Pancreas (tissue), 10 donors: ENCODE measurements at regions not wholly inside any gene's neighbourhood (a gene's known extent, or its start where the extent isn't known, plus 50 kb on each side); places are given as distances from the start of the nearest gene placed in this dataset.

Experiments
- ATAC-seq, 4 donors: fragments of 200-7000 bp; cut with Tn5 transposase; one replicate each; pipeline versions ENCODE4 v1.8.0 to v1.9.1; 2020; ENCODE audit warnings: mild to moderate bottlenecking in 4 of 4, moderate library complexity in 4 of 4
- DNase-seq, 6 donors: peaks; one replicate each; pipeline ENCODE4 v3.0.0-alpha.2; 2020
- FAIRE-seq: peaks from 2 replicates; lab custom pipeline; 2012; peaks lifted over from hg19 to GRCh38; lab: Jason Lieb, UNC
- H3K27ac ChIP-seq, 4 donors: fragments of 200-600 bp; sonication (generic); 1 replicate in 3 of 4; 2 replicates in 1 of 4; pipeline versions ENCODE4 v1.5.0 to v1.8.0; 2020
- H3K27me3 ChIP-seq, 4 donors: fragments of 200-600 bp; one replicate each; pipeline ENCODE4 v1.8.0; 2021
- H3K36me3 ChIP-seq, 3 donors: fragments of 200-600 bp; sonication (generic) in 1 of 3; one replicate each; pipeline versions ENCODE4 v1.5.0 to v1.8.0; 2020 to 2021
- H3K4me1 ChIP-seq, 3 donors: fragments of 200-600 bp; one replicate each; pipeline ENCODE4 v1.8.0; 2021
- H3K4me3 ChIP-seq, 4 donors: fragments of 200-600 bp; sonication (generic) in 2 of 4; one replicate each; pipeline versions ENCODE4 v1.5.0 to v1.8.0; 2020 to 2021
- H3K9me3 ChIP-seq, 4 donors: fragments of 200-600 bp; one replicate each; pipeline ENCODE4 v1.8.0; 2021
- CTCF ChIP-seq, 4 donors: fragments of 200-600 bp; sonication (generic) in 3 of 4; IDR thresholded peaks; one replicate each; pipeline versions ENCODE4 v1.5.0 to v1.8.0; 2021; ENCODE audit warnings: antibody characterized with exemption in 4 of 4
- WGBS, 2 donors: extraction: QIAGEN DNeasy Blood & Tissue Kit; methylation state at CpG; one replicate each; pipeline ENCODE4 v1.1.7; 2013; 5-methylcytosine and 5-hydroxymethylcytosine counted together
- intact Hi-C, 3 donors: fragments of 100-400 bp; cut with DNase I; formaldehyde crosslinking; loops; one replicate each; pipeline versions ENCODE4 v1.11.1 to v1.14.2; 2022
- donor health status: healthy with polysubstance abuse.
- donor health status: DM: no; HTN: no; CAD: no; lungs with moderate emphysema.
- donor health status: DM: no; HTN: no; CAD: no.
- donor health status: control.
- donor health status: control.
- donor health status: Bipolar disorder and iron deficiency.
- donor health status: DM: yes; HTN: yes; CAD: no.
- donor health status: DM: no; HTN: no; CAD: no.
- donor health status: DM: no; HTN: no; CAD: no.
- donor health status: DM: yes; HTN: yes; CAD: no.

- ATAC-seq (no peak), DNase-seq (no peak), FAIRE-seq (no peak)
- WGBS, 2 donors, result 88 to 92% methylated on average over 6 of the region's 6 CpGs
- Histone ChIP-seq H3K27ac (no peak overlapping the region), H3K27me3 (no peaks in the 10 kb centered on the region), H3K4me3 (no peak overlapping the region), H3K36me3 (no peaks in the 10 kb centered on the region), H3K9me3 (no peaks in the 10 kb centered on the region), H3K4me1 (no peaks in the 10 kb centered on the region)
- no peak for TF ChIP-seq CTCF (IDR thresholded peaks at IDR 0.05)
- intact Hi-C loops, result no loop called here
Observed at GRCh38 chr10:28971255-28971654, 293.9 kb downstream of the BAMBI start.

DNA sequence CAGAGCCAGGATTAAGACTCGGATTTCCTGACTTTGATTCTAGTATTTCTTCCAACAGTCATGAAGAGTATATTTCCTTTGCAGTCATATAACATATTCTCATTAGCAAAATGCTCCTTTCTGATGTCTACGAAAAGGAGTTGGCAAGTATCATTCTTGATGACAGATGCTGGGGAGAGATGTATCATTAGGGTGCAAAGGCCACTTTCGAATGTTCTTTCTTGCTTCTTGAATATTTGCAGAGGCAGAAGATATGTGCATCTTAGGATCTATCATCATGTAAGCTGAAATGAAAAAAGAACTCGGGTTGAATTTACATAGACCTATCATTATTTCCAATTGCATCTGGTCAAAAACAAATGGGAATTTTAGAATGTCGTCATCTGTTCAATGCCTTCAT is 294.4 kb downstream of the BAMBI start:
- TF ChIP-seq CTCF (IDR thresholded peaks at IDR 0.05), result no peak
- Histone ChIP-seq H3K9me3 (no peaks in the 10 kb centered on the region), H3K4me3 (no peak overlapping the region), H3K4me1 (no peaks in the 10 kb centered on the region), H3K27me3 (no peaks in the 10 kb centered on the region), H3K27ac (no peak overlapping the region), H3K36me3 (no peaks in the 10 kb centered on the region)
- ATAC-seq (no peak), DNase-seq (no peak), FAIRE-seq (no peak)
- WGBS, 2 donors, result 70 to 81% methylated on average over 5 of the region's 5 CpGs
- intact Hi-C loops, result no loop called here

GRCh38 chr10:28973309-28973972 is 296.1 kb downstream of the BAMBI start:
- H3K36me3 ChIP-seq, result no peaks in the 10 kb centered on the region
- no peaks in the 10 kb centered on the region for H3K27me3 ChIP-seq
- H3K4me3 ChIP-seq, result no peak overlapping the region
- DNase-seq (no peak), FAIRE-seq (no peak), ATAC-seq (no peak)
- no peak overlapping the region for H3K27ac ChIP-seq
- no peaks in the 10 kb centered on the region for H3K4me1 ChIP-seq
- intact Hi-C loops, result no loop called here
- H3K9me3 ChIP-seq, result no peaks in the 10 kb centered on the region
- WGBS, 2 donors, result 74 to 89% methylated on average over 12 of the region's 12 CpGs
- TF ChIP-seq CTCF (IDR thresholded peaks at IDR 0.05), result no peak

DNA sequence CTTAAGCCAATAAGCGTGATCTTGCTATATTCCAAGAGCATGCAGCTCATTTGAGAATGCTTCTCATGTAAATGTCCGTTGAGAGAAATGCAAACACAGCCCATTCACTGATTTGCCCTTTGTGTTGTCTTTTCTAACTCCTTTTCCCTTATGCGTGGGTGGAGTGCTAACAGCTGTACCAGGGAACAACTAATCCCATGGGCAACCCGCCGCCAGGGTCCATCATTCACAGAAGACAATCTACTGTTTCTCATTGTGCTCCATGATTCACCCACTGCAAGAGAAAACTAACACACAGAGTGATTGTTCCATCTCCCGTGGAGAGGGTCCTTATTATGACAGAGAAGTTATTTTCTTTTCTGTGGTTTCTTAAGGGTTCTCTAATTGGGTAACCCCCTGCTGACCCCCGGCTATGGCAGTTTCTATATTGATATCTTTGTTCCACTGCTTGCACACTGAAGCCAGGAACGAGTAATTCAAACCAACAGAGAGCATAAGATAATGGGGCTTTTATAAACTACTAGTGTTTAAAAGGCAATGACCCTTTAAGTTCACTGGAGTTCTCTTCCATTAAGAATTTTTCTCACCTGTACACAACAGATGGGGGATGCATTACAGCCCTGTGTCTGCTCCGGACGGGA is 298.7 kb downstream of the BAMBI start:
- intact Hi-C loops, result no loop called here
- Histone ChIP-seq H3K4me1 (no peaks in the 10 kb centered on the region), H3K36me3 (no peaks in the 10 kb centered on the region), H3K27me3 (no peaks in the 10 kb centered on the region), H3K9me3 (no peaks in the 10 kb centered on the region), H3K4me3 (no peak overlapping the region), H3K27ac (no peak overlapping the region)
- ATAC-seq, result no peak
- FAIRE-seq, result no peak
- DNase-seq, result no peak
- no peak for TF ChIP-seq CTCF (IDR thresholded peaks at IDR 0.05)
- WGBS, 2 donors, result 31 to 35% methylated on average over 10 of the region's 10 CpGs

DNA sequence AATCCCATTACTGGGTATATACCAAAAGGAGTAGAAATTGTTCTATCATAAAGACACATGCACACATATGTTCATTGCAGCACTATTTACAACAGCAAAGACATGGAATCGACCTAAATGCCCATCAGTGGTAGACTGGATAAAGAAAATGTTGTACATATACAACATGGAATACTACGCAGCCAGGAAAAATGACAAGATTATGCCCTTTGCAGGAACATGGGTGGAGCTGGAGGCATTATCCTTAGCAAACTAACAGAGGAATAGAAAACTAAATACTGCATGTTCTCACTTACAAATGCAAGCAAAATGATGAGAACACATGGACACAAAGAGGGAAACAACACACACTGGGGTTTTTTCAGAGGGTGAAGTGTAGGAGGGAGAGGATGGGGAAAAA is 300.2 kb downstream of the BAMBI start:
- FAIRE-seq, result no peak
- Histone ChIP-seq H3K4me1 (no peaks in the 10 kb centered on the region), H3K9me3 (no peaks in the 10 kb centered on the region), H3K27ac (no peak overlapping the region), H3K4me3 (no peak overlapping the region), H3K36me3 (no peaks in the 10 kb centered on the region), H3K27me3 (no peaks in the 10 kb centered on the region)
- no peak for DNase-seq
- WGBS, 2 donors, result 63 to 70% methylated on average over 2 of the region's 2 CpGs
- ATAC-seq, result no peak
- TF ChIP-seq CTCF (IDR thresholded peaks at IDR 0.05), result no peak
- intact Hi-C loops, result no loop called here
